Colonic mucosa (tissue), 4 donors: ENCODE measurements at regions not wholly inside any gene's neighbourhood (a gene's known extent, or its start where the extent isn't known, plus 50 kb on each side); places are given as distances from the start of the nearest gene placed in this dataset.

Experiments used
- DNase-seq: peaks from one replicate; pipeline ENCODE4 v3.0.0-alpha.2; 2020
- H3K27ac ChIP-seq: fragments of 200-600 bp; one replicate; pipeline ENCODE4 v1.8.0; 2021
- H3K27me3 ChIP-seq: fragments of 200-600 bp; one replicate; pipeline ENCODE4 v1.8.0; 2021
- H3K36me3 ChIP-seq: fragments of 200-600 bp; one replicate; pipeline ENCODE4 v1.8.0; 2021
- H3K4me1 ChIP-seq: fragments of 200-600 bp; one replicate; pipeline ENCODE4 v1.8.0; 2021; ENCODE audit warnings: mild to moderate bottlenecking
- H3K4me3 ChIP-seq: fragments of 200-600 bp; one replicate; pipeline ENCODE4 v1.8.0; 2021
- H3K9ac ChIP-seq, 2 donors: one replicate each; pipeline ENCODE4 v1.7.0; 2013; ENCODE audit warnings: control low read depth in 2 of 2, low read depth in 2 of 2, low read length in 2 of 2
- H3K9me3 ChIP-seq: fragments of 200-600 bp; one replicate; pipeline ENCODE4 v1.8.0; 2021
- intact Hi-C: fragments of 100-400 bp; cut with DNase I; formaldehyde crosslinking; loops from one replicate; pipeline ENCODE4 v1.14.1; 2022
- TF ChIP-seq, protein P1 (sequence below): fragments of 200-600 bp; IDR thresholded peaks from one replicate; pipeline ENCODE4 v1.8.0; 2022; ENCODE audit warnings: antibody characterized with exemption, mild to moderate bottlenecking
- donor health status: healthy.
- donor health status: DM: no; HTN: no; CAD: no.
- donor health status: DM: no; HTN: no; CAD: no.

GRCh38 chr14:22412926-22413411 is 176.1 kb downstream of the DAD1 start:
- TF ChIP-seq, protein P1, sequence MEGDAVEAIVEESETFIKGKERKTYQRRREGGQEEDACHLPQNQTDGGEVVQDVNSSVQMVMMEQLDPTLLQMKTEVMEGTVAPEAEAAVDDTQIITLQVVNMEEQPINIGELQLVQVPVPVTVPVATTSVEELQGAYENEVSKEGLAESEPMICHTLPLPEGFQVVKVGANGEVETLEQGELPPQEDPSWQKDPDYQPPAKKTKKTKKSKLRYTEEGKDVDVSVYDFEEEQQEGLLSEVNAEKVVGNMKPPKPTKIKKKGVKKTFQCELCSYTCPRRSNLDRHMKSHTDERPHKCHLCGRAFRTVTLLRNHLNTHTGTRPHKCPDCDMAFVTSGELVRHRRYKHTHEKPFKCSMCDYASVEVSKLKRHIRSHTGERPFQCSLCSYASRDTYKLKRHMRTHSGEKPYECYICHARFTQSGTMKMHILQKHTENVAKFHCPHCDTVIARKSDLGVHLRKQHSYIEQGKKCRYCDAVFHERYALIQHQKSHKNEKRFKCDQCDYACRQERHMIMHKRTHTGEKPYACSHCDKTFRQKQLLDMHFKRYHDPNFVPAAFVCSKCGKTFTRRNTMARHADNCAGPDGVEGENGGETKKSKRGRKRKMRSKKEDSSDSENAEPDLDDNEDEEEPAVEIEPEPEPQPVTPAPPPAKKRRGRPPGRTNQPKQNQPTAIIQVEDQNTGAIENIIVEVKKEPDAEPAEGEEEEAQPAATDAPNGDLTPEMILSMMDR: no peak
- Histone ChIP-seq H3K4me3 (no peak overlapping the region), H3K9me3 (no peaks in the 10 kb centered on the region), H3K4me1 (no peaks in the 10 kb centered on the region), H3K27me3 (no peaks in the 10 kb centered on the region), H3K36me3 (no peaks in the 10 kb centered on the region), H3K9ac (no peak overlapping the region), H3K27ac (no peak overlapping the region)
- intact Hi-C loops: no loop called here
- no peak for DNase-seq

- Histone ChIP-seq H3K27ac (no peak overlapping the region), H3K9ac (no peak overlapping the region), H3K27me3 (no peaks in the 10 kb centered on the region), H3K4me1 (no peaks in the 10 kb centered on the region), H3K4me3 (no peak overlapping the region), H3K36me3 (no peaks in the 10 kb centered on the region), H3K9me3 (no peaks in the 10 kb centered on the region)
- TF ChIP-seq, protein P1: no peak
- DNase-seq: no peak
- intact Hi-C loops: no loop called here
These were observed 177.5 kb downstream of the DAD1 start for GRCh38 chr14:22411398-22412055.

GRCh38 chr14:22410497-22410896 is 178.5 kb downstream of the DAD1 start:
- intact Hi-C loops: no loop called here
- H3K27ac ChIP-seq: no peak overlapping the region
- H3K4me1 ChIP-seq: no peaks in the 10 kb centered on the region
- no peaks in the 10 kb centered on the region for H3K9me3 ChIP-seq
- no peaks in the 10 kb centered on the region for H3K36me3 ChIP-seq
- TF ChIP-seq, protein P1: no peak
- H3K4me3 ChIP-seq: no peak overlapping the region
- DNase-seq: no peak
- no peaks in the 10 kb centered on the region for H3K27me3 ChIP-seq
- H3K9ac ChIP-seq: no peak overlapping the region

DNA sequence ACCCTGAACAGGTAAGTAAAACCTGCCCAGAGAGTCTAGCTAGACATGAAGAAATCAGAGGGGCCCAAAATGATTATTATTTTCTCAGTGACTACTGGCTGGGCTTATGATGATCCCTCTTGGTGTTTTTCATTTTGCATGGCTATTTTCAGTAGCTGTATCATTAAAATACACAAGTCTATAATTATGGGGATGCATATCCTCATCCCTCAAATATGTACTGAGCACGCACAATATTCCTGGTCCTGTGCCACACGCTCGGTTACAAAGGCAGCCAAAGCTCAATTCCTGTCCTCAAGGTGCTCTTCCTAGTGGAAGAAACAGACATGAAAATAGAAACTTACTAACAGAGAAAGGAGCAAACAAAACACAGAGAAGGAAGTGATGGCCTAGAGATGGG is 180.0 kb downstream of the DAD1 start:
- Histone ChIP-seq H3K4me3 (no peak overlapping the region), H3K4me1 (no peaks in the 10 kb centered on the region), H3K9me3 (no peaks in the 10 kb centered on the region), H3K27me3 (no peaks in the 10 kb centered on the region), H3K36me3 (no peaks in the 10 kb centered on the region), H3K27ac (no peak overlapping the region), H3K9ac (no peak overlapping the region)
- TF ChIP-seq, protein P1: no peak
- no peak for DNase-seq
- intact Hi-C loops: no loop called here

GRCh38 chr14:22408547-22408946 is 180.5 kb downstream of the DAD1 start:
- Histone ChIP-seq H3K27me3 (no peaks in the 10 kb centered on the region), H3K27ac (no peak overlapping the region), H3K4me3 (no peak overlapping the region), H3K36me3 (no peaks in the 10 kb centered on the region), H3K9me3 (no peaks in the 10 kb centered on the region), H3K9ac (no peak overlapping the region), H3K4me1 (no peaks in the 10 kb centered on the region)
- DNase-seq: no peak
- intact Hi-C loops: no loop called here
- TF ChIP-seq, protein P1: no peak
